ENCODE measurements at regions not wholly inside any gene's neighbourhood (a gene's known extent, or its start where the extent isn't known, plus 50 kb on each side); places are given as distances from the start of the nearest gene placed in this dataset.
"Not testable (repeated sequence)": the region's sequence is repeated elsewhere in the genome, so short reads cannot be mapped to it uniquely, and the experiment has no call there.

DNA sequence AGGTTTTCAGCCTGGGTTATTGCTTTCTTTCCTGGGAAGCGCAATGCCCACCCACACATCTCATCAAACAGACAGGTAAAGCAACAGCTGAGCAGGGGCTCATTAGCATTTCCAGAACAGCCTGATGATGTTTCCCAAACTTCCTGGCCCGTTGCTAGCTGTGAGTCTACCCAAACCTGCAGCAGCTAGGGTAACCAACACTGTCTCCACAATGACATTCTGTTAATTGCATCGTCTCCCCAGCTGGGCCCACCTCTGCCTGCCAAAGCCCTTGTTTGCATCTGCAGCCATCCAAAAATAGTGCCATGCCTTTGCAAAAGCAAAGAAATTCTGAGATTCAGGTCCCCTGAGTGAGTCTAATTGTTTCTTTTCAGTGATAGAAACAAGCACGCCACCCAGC is 273.0 kb downstream of the MED10 start:
- no peak for DNase-seq

DNA sequence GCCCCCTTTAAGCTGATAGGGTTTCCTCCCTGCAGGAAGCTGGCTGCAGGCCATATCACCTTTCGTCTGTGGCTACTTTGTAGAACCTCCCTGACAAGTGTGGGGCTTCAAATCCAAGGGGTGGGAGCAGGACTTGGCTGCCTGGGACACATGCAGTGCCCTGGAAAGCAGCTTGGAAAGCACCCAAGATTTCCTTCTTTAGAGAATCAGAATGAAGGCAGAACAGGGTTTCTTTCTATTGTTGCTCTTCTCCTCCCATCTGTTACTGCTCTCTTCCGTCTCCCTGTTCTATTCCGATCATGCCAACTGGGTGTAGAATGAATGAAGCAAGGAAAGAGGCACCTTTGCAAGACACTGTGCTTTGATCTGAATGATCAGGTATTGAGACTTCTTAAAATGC is 282.2 kb downstream of the MED10 start:
- DNase-seq = no peak

DNA sequence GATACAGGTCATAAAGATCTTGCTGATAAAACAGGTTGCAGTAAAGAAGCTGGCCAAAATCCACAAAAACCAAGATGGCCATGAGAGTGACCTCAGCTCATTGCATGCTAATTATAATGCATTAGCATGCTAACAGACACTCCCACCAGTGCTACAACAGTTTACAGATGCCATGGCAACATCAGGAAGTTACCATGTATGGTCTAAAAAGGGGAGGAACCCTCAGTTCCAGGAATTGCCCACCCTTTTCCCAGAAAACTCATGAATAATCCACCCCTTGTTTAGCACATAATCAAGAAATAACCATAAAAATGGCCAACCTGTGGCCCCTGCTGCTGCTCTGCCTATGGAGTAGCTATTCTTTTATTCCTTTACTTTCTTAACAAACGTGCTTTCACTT is 284.2 kb downstream of the MED10 start:
- not testable (repeated sequence) for DNase-seq

GRCh38 chr5:6090838-6091237 is 287.5 kb downstream of the MED10 start:
- DNase-seq = no peak

- DNase-seq = no peak
Observed at GRCh38 chr5:6090079-6090654, 288.2 kb downstream of the MED10 start.

DNA sequence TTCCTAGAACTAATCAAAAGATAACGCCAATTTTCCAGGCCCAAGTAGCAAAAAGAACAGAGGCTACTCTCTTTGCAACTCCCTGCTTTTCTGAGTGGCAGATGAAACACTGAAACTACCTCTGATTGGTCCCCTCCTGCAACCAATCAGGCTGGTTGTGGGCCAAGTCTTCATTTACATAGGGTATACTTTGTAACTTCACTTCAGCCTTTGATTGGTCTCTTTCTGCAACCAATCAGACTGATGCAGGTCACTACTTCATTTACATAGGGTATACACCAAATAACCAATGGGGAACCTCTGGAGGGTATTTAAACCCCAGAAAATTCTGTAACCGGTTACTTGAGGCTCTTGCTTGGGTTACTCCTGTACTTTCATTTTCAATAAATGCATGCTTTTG is 289.6 kb downstream of the MED10 start:
- DNase-seq = no peak

DNA sequence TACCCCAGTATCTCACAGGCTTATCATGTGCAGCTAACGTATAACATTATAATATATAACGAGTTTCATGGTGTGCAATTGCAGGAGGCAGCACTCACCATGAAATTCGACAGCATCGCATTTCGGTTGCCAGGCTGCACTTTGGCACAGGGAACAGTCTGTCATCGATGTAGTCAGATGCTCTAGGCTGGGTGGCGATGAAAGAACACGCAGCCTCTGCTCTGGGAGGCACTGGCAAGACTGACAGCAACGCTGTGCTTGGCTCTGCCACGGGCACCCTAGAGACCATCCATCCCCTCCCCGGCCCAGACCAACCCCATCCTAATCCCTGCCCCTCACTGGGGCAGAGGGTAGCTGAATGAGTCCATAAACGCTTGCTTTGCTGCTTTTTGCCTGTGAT is 290.8 kb downstream of the MED10 start:
- no peak for DNase-seq

DNA sequence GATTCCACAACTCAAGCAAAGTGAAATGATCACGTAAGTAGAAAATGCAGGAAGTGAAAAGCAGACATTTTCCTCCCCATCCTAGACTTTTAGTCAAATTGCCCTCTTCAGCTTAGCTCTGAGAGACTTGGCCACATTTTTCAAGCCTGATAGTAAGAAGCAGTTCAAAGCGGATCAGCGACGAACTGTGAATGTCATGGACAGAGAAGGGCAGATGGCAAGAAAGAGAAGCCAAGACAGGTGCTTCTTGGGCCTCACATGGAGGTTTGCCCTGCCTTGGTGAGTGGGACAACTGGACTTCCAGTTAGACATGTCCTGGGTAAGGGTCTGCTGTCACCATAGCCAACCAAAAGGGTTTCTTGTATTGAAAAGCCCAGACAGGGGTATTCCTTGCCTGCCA is 291.5 kb downstream of the MED10 start:
- no peak for DNase-seq

DNA sequence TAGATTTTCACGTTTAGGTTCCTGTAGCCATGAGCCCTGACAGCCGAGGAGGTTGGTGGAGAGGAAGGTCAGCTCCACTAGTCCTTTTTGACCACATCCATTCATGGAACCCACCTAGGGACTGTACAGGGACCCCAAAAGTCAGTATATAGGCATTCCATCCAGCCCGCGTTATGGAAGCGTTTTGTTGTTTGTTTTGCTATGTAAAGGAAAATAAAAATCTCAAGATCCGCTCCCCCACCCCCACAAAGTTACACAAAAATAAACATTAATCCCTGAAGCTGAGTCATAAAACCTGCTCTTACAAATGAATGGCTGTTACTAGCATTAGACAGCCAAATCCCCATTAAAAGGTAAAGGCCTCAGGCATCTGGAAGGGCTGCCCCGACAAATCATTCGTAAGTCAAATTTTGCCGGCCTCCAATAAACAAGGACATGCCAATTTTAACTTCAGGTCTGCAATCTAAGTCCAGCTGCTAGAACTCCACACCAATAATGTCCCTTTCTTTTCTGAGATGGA is 292.9 kb downstream of the MED10 start:
- no peak for DNase-seq

GRCh38 chr5:6084836-6085235 is 293.5 kb downstream of the MED10 start:
- DNase-seq = no peak

GRCh38 chr5:6084376-6084775 is 294.0 kb downstream of the MED10 start:
- DNase-seq = peak; percentile 95

DNA sequence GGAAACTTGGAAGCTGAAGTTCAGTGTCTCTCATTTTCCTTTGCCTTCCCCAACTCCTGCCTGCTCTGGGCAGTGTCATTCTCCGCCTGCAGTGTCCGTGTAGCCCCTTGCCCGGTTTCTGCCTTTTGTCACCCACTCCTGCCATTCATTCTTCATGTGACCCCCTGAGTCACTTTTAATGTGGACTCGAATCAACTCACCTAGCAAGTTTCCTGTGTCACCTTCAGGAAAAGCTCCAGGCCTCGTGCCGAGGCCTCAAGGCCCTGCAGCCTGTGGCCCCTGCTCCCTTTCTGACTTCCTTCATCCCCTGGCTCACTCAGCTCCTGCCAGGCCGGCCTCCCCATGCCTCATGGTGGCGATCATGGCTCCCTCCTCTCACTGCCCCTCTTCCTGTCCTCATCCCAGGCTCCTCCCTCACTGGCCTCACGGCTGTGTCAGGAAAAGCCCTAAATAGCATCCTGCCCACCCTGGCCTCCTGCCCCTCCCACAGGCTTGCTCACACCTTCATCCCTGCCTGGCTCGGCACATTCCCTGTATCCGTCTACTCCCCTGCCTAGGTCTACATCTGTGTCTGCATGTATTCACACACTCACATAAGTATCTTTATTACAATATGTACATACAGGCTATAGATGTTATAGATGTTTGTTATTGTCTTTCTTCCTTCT is 294.9 kb downstream of the MED10 start:
- no peak for DNase-seq

- no peak for DNase-seq
Observed at GRCh38 chr5:6082685-6083084, 295.7 kb downstream of the MED10 start.

DNA sequence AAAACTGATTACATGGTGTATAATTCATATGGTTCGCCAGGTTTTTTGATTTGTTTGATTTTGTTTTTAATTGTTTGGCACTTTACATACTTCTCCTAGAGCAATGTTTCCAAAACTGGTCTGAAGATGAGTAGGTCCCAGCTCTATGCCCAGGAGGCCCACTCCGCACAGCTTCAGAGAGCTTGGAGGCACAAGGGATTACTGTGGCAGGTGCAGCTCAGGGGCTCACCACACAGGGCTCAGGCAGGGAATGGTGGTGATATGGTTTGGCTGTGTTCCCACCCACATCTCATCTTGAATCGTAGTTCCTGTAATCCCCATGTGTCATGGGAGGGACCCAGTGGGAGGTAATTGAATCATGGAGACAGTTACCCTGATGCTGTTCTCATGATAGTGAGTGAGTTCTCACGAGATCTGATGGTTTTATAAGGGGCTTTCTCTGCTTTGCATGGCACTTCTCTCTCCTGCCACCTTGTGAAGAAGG is 296.6 kb downstream of the MED10 start:
- DNase-seq = no peak

GRCh38 chr5:6080930-6081726 is 297.2 kb downstream of the MED10 start:
- DNase-seq = no peak

DNA sequence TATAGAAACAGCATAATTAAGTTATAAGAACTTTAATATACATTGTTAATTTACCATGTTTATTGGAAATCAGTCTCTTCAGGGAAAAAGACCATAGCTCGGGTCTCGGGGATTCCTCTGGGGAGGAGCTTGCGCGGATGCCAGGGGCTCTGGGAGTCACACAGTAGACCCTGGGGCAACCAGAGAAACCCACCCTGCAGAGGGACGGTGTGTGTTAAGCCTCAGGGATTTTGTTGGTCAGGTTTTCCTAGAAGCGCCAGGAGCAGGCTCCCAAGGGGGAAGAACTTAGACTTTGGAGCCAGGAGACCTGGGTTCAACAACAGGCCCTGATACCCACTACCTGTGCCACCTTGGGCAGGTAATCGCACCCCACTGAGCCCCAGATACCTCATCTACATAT is 297.9 kb downstream of the MED10 start:
- DNase-seq = no peak

DNA sequence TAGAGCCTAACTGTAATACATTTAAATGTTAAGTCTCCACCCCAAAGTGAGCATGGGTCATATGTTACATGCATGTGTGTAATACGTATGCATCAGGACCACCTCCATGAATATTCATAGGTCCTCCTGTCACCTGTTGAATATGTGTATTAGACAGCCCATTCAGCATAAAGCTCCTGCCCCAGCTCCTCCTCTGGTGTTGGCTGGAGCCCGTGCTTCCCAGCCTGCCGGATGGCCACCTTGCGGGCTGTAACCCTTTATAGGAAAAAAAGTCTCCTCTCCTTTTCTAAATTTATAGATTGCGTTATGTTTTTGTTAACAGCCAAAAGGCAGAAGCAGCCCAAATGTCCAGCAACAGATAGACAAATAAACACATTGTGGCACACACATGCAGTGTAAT is 299.5 kb downstream of the MED10 start:
- no peak for DNase-seq

DNA sequence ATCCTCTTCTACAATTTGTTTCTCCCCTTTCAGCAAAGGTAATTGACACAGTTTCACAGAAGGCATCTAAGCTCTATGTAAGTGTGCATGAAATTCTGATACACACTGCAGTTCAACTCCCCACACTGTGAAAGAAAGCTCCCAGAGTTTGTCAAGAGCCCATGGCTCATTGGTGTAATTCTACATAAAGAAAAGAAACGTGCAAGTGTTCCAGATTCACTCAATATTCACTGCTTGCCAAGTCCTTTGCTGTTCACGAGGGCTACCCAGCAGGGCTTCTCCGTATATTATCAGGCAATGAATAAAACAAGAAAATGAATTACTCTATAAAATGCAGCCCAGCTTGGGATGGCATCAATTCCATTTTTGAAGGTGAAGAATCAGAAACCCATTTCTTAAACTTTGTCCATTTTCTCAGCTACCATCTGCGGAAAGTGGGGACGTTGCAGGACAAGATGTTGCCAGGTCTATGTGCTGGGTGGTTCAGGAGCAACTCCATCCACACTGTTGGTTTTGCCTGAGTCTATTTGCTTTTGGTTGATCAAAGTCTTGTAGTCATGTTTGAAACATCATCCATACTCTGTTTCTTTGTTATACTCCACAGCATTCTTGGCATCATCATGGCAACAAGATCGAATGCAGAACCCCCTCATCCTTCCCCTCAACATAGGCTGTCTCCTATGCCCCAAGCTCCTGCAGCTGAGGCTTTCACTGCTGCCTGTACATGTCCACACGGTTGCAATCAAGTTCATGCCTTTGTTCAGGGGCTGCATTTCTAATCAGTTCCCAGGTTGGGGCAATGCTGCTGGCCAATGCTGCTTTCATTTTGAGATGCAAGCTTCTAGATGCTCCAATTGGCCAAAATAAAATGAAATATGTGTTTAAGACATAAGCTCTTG is 301.8 kb downstream of the MED10 start:
- DNase-seq = no peak

GRCh38 chr5:6072488-6072887 is 305.9 kb downstream of the MED10 start:
- not testable (repeated sequence) for DNase-seq

- no peak for DNase-seq
Observed at GRCh38 chr5:6069496-6070185, 308.7 kb downstream of the MED10 start.

- DNase-seq = no peak
Observed at GRCh38 chr5:6066016-6066415, 312.3 kb downstream of the MED10 start.

DNA sequence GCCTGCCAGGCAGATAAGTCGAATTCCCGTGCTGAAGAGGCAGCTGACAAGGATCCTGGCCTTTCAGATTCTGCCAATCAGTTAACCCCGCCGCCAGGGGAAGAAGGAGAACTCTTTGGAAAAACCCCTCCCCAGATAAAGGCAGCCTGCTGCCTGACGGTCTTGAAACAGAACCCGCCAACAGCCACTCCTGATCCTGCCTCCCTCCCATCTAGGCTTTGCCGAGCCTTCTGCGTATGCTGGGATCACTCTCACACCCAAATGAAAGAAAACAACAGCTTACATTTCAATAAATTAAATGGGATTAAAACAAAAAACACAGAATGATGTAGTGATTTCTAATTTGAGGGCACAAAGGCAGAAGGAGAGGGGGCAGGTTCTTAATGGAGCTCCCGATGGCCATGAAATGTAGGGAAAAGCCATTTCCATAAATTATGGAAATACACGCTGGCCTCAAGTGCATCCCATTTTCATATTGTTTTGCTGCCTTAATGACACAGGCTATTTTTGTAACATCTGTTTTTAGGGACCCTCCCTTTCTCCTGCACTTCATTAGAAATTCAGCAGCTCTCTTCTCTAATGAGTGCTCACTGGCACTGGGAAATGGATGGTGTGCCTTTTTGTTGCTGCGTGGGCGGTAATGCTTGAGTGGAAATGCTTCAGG is 319.1 kb downstream of the MED10 start:
- no peak for DNase-seq
